SK-N-SH (cell line): ENCODE measurements at regions not wholly inside any gene's neighbourhood (a gene's known extent, or its start where the extent isn't known, plus 50 kb on each side); places are given as distances from the start of the nearest gene placed in this dataset.

ENCODE experiments used
- CTCF ChIA-PET: fragments of 300-600, 350-600 bp; formaldehyde crosslinking; extraction: SDS; loops from one replicate; lab custom pipeline; 2021; lab: Yijun Ruan, JAX
- POLR2A ChIA-PET: fragments of 350-600 bp; sonication (Branson Sonifier 250); formaldehyde crosslinking; extraction: SDS; loops from one replicate; lab custom pipeline; 2020; ENCODE audit warnings: antibody characterized with exemption, inconsistent platforms; lab: Yijun Ruan, JAX
- DNase-seq: peaks from one replicate; pipeline ENCODE4 v3.0.0; 2012
- H2AFZ ChIP-seq: fragments of 200-600 bp; sonication (generic); 2 replicates; pipeline ENCODE4 v1.8.1; 2016; ENCODE audit warnings: antibody characterized with exemption, mild to moderate bottlenecking, low read depth
- H3F3A ChIP-seq: fragments of 200-600 bp; sonication (generic); replicated peaks from 2 replicates; pipeline ENCODE3; 2016; ENCODE audit warnings: antibody characterized with exemption, mild to moderate bottlenecking; ENCODE audit not compliant: insufficient read depth
- H3K27ac ChIP-seq, 2 experiments: fragments of 200-500 bp in 1 of 2; fragments of 200-600 bp in 1 of 2; sonication (Bioruptor generic) in 1 of 2; sonication (generic), shearing (Covaris generic) in 1 of 2; 2 replicates each; pipeline versions ENCODE4 v1.5.1 to v1.6.1; 2014 to 2016; ENCODE audit warnings: low read depth in 2 of 2, inconsistent platforms in 1 of 2, low read length in 1 of 2, mild to moderate bottlenecking in 1 of 2, mixed read lengths in 1 of 2
- H3K27me3 ChIP-seq: fragments of 200-600 bp; sonication (generic), shearing (Covaris generic); 2 replicates; pipeline ENCODE4 v1.6.1; 2016; ENCODE audit warnings: mixed run types; ENCODE audit not compliant: insufficient read depth
- H3K36me3 ChIP-seq, 2 experiments: fragments of 200-500 bp in 1 of 2; fragments of 200-600 bp in 1 of 2; sonication (Bioruptor generic) in 1 of 2; sonication (generic) in 1 of 2; replicated peaks in 1 of 2; 2 replicates each; pipeline versions ENCODE3 to v1.5.1; 2014 to 2016; ENCODE audit warnings: low read length in 1 of 2, mild to moderate bottlenecking in 1 of 2; ENCODE audit not compliant: insufficient read depth in 2 of 2, control insufficient read depth in 1 of 2
- H3K4me1 ChIP-seq, 2 experiments: fragments of 200-500 bp in 1 of 2; fragments of 200-600 bp in 1 of 2; sonication (Bioruptor generic) in 1 of 2; sonication (generic), shearing (Covaris generic) in 1 of 2; 2 replicates each; pipeline versions ENCODE4 v1.5.1 to v1.6.1; 2014 to 2016; ENCODE audit warnings: low read depth in 1 of 2, low read length in 1 of 2, mixed run types in 1 of 2; ENCODE audit not compliant: insufficient read depth in 2 of 2, control insufficient read depth in 1 of 2
- H3K4me2 ChIP-seq: fragments of 200-600 bp; sonication (generic), shearing (Covaris generic); 2 replicates; pipeline ENCODE4 v1.6.1; 2017; ENCODE audit warnings: mixed run types
- H3K4me3 ChIP-seq, 2 experiments: fragments of 200-500 bp in 1 of 2; fragments of 200-600 bp in 1 of 2; sonication (Bioruptor generic) in 1 of 2; sonication (generic), shearing (Covaris generic) in 1 of 2; 2 replicates each; pipeline versions ENCODE4 v1.5.1 to v1.8.1; 2014 to 2016; ENCODE audit warnings: low read depth in 2 of 2, inconsistent platforms in 1 of 2, low read length in 1 of 2, mild to moderate bottlenecking in 1 of 2, mixed read lengths in 1 of 2, moderate library complexity in 1 of 2
- H3K79me2 ChIP-seq: fragments of 200-600 bp; sonication (generic); 2 replicates; pipeline ENCODE4 v1.8.1; 2017; ENCODE audit warnings: mild to moderate bottlenecking; ENCODE audit not compliant: insufficient read depth
- H3K9ac ChIP-seq: fragments of 200-600 bp; sonication (generic); 2 replicates; pipeline ENCODE4 v1.6.1; 2017; ENCODE audit warnings: mixed run types
- H3K9me2 ChIP-seq: fragments of 200-600 bp; sonication (generic); 2 replicates; pipeline ENCODE4 v1.6.1; 2017; ENCODE audit warnings: mixed run types
- H3K9me3 ChIP-seq: fragments of 200-600 bp; sonication (generic); 2 replicates; pipeline ENCODE4 v1.6.1; 2017; ENCODE audit warnings: mixed run types, mild to moderate bottlenecking, moderate library complexity
- H4K20me1 ChIP-seq: fragments of 200-600 bp; sonication (generic); 2 replicates; pipeline ENCODE4 v1.6.1; 2017; ENCODE audit warnings: mild to moderate bottlenecking, mixed run types; ENCODE audit not compliant: insufficient read depth
- CHD2 ChIP-seq: fragments of 150-350 bp; IDR thresholded peaks from 2 replicates; pipeline ENCODE4 v1.6.1; 2018; ENCODE audit warnings: low read length; ENCODE audit not compliant: partially characterized antibody
- ELF1 ChIP-seq: IDR thresholded peaks from 2 replicates; pipeline ENCODE4 v1.4.0; 2012
- EP300 ChIP-seq, 2 experiments: IDR thresholded peaks; 2 replicates each; pipeline versions ENCODE4 v1.4.0 to v1.6.1; 2012; ENCODE audit warnings: borderline replicate concordance in 1 of 2, low read depth in 1 of 2, low read length in 1 of 2
- EZH2phosphoT487 ChIP-seq: fragments of 200-600 bp; sonication (generic); IDR thresholded peaks from 2 replicates; pipeline ENCODE4 v1.6.1; 2017; ENCODE audit warnings: low read depth, mixed run types, mild to moderate bottlenecking, antibody characterized with exemption, moderate library complexity, borderline replicate concordance
- FOSL2 ChIP-seq: IDR thresholded peaks from 2 replicates; pipeline ENCODE4 v1.4.0; 2012; ENCODE audit warnings: low read depth, mild to moderate bottlenecking, moderate library complexity, borderline replicate concordance
- FOXJ3 ChIP-seq: sonication (generic); formaldehyde crosslinking; IDR thresholded peaks from 2 replicates; pipeline ENCODE4 v1.5.1; 2020; ENCODE audit warnings: mild to moderate bottlenecking, missing genetic modification reagents
- FOXM1 ChIP-seq: IDR thresholded peaks from 2 replicates; pipeline ENCODE4 v1.4.0; 2012; ENCODE audit warnings: low read depth, mild to moderate bottlenecking
- GATA2 ChIP-seq: sonication (generic); formaldehyde crosslinking; IDR thresholded peaks from 2 replicates; pipeline ENCODE4 v1.5.0; 2020; ENCODE audit warnings: mild to moderate bottlenecking, missing genetic modification reagents
- JUND ChIP-seq: IDR thresholded peaks from 2 replicates; pipeline ENCODE4 v1.4.0; 2012
- MEF2A ChIP-seq: IDR thresholded peaks from 2 replicates; pipeline ENCODE4 v1.4.0; 2012; ENCODE audit warnings: low read depth, borderline replicate concordance
- MXI1 ChIP-seq: IDR thresholded peaks from 2 replicates; pipeline ENCODE4 v1.6.1; 2012; ENCODE audit warnings: mild to moderate bottlenecking, low read depth, low read length, improper control_type of control experiment
- PBX3 ChIP-seq: IDR thresholded peaks from 2 replicates; pipeline ENCODE4; 2012
- POLR2AphosphoS5 ChIP-seq: IDR thresholded peaks from 2 replicates; pipeline ENCODE4 v1.6.1; 2012; ENCODE audit warnings: low read depth, low read length
- RAD21 ChIP-seq: IDR thresholded peaks from 2 replicates; pipeline ENCODE4 v1.6.1; 2012; ENCODE audit warnings: mild to moderate bottlenecking, low read length
- REST ChIP-seq: IDR thresholded peaks from 2 replicates; pipeline ENCODE4 v1.6.1; 2012; ENCODE audit warnings: mild to moderate bottlenecking, low read depth, low read length, moderate library complexity
- RXRA ChIP-seq: IDR thresholded peaks from 2 replicates; pipeline ENCODE4 v1.4.0; 2012; ENCODE audit warnings: low read depth, mild to moderate bottlenecking, borderline replicate concordance
- SIN3A ChIP-seq: IDR thresholded peaks from 2 replicates; pipeline ENCODE4 v1.6.1; 2012; ENCODE audit warnings: low read depth, mild to moderate bottlenecking, low read length, moderate library complexity, borderline replicate concordance
- TAF1 ChIP-seq: IDR thresholded peaks from 2 replicates; pipeline ENCODE4 v1.6.1; 2012; ENCODE audit warnings: low read depth, mild to moderate bottlenecking, low read length, moderate library complexity, borderline replicate concordance
- TCF12 ChIP-seq: IDR thresholded peaks from 2 replicates; pipeline ENCODE4 v1.4.0; 2012
- TEAD4 ChIP-seq: IDR thresholded peaks from 2 replicates; pipeline ENCODE4 v1.4.0; 2012; ENCODE audit warnings: mild to moderate bottlenecking, borderline replicate concordance; ENCODE audit not compliant: insufficient read depth
- YY1 ChIP-seq: IDR thresholded peaks from 2 replicates; pipeline ENCODE4 v1.4.0; 2012; ENCODE audit warnings: low read depth, mild to moderate bottlenecking
- WGBS: methylation state at CpG from one replicate; pipeline ENCODE4 v1.1.6; 2017; ENCODE audit warnings: low lambda C conversion rate; 5-methylcytosine and 5-hydroxymethylcytosine counted together

- Histone ChIP-seq H4K20me1 (no peaks in the 10 kb centered on the region), H3K27ac (no peak overlapping the region), H3K9ac (no peak overlapping the region), H3K36me3 (no peaks in the 10 kb centered on the region), H3K79me2 (no peaks in the 10 kb centered on the region), H3K4me2 (no peak overlapping the region), H3F3A (no peaks in the 10 kb centered on the region), H3K9me2 (no peaks in the 10 kb centered on the region), H3K4me3 (no peak overlapping the region), H2AFZ (no peak overlapping the region), H3K9me3 (no peaks in the 10 kb centered on the region), H3K4me1 (peaks cover 0 to 4% of the 10 kb centered on the region in 2 experiments; a peak in 1 of 4 replicates), H3K27me3 (no peaks in the 10 kb centered on the region)
- no peak for DNase-seq
- CTCF ChIA-PET: no interaction called here
- POLR2A ChIA-PET: no interaction called here
- 2% methylated on average over 3 of the region's 3 CpGs for WGBS
- TF ChIP-seq TEAD4: no peak
- TF ChIP-seq TCF12: no peak
- TF ChIP-seq CHD2: no peak
- TF ChIP-seq FOSL2: no peak
- TF ChIP-seq PBX3: no peak
- no peak for TF ChIP-seq EP300 (IDR thresholded peaks at IDR 0.05; ENCODE audit: borderline replicate concordance in 1 of 2, low read depth in 1 of 2, low read length in 1 of 2)
- no peak for TF ChIP-seq EZH2phosphoT487
- TF ChIP-seq TAF1: no peak
- no peak for TF ChIP-seq FOXJ3
- no peak for TF ChIP-seq FOXM1
- TF ChIP-seq MEF2A: no peak
- TF ChIP-seq POLR2AphosphoS5: no peak
These were observed 147.8 kb downstream of the TENT4A start for GRCh38 chr5:6861036-6861435.

- Histone ChIP-seq H3K36me3 (no peaks in the 10 kb centered on the region), H3K4me2 (no peak overlapping the region), H3F3A (no peaks in the 10 kb centered on the region), H3K4me3 (no peak overlapping the region), H3K9me3 (no peaks in the 10 kb centered on the region), H2AFZ (no peak overlapping the region), H3K27me3 (no peaks in the 10 kb centered on the region), H3K9ac (no peak overlapping the region), H3K4me1 (peaks cover 0 to 3% of the 10 kb centered on the region in 2 experiments; a peak in 1 of 4 replicates), H4K20me1 (no peaks in the 10 kb centered on the region), H3K79me2 (no peaks in the 10 kb centered on the region), H3K27ac (no peak overlapping the region), H3K9me2 (no peaks in the 10 kb centered on the region)
- ChIA-PET POLR2A (no interaction called here), CTCF (no interaction called here)
- 13% methylated on average over 3 of the region's 3 CpGs for WGBS
- TF ChIP-seq RAD21 (no peak), TAF1 (no peak), GATA2 (CRISPR knock-in tag) (no peak), CHD2 (no peak), REST (no peak), RXRA (no peak), YY1 (no peak), SIN3A (no peak), MXI1 (no peak), ELF1 (no peak), EP300 (IDR thresholded peaks at IDR 0.05; ENCODE audit: borderline replicate concordance in 1 of 2, low read depth in 1 of 2, low read length in 1 of 2) (no peak), JUND (no peak)
- no peak for DNase-seq
These were observed 148.4 kb downstream of the TENT4A start for GRCh38 chr5:6861667-6862066.
